HG03354 (cell line): ENCODE measurements at regions not wholly inside any gene's neighbourhood (a gene's known extent, or its start where the extent isn't known, plus 50 kb on each side); places are given as distances from the start of the nearest gene placed in this dataset.
A peak's percentile ranks its signal among the peaks of the same experiment; 100 is the strongest.

Experiments used
- ATAC-seq: cut with Tn5 transposase; IDR thresholded peaks from one replicate; pipeline ENCODE4 v1.9.1; 2021; ENCODE audit warnings: mild to moderate bottlenecking; ENCODE audit not compliant: unreplicated experiment, poor library complexity, severe bottlenecking

DNA sequence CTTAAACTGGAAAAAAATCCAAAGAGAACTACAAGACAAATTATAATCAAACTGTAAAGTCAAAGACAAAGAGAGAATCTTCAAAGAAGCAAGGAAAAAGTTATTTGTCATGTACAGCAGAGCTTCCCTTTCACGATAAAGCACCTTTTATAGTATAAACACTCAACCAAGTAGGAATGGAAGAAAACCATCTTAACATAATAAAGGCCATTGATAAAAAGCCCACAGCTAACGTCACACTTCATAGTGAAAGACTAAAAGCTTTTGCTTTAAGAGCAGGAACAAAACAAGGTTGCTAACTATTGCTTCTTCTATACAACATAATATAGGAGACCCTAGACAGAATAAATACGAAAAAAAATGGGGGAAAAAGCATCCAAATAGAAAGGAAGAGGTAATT is 595.7 kb upstream of the POU3F4 start:
- ATAC-seq: no peak

DNA sequence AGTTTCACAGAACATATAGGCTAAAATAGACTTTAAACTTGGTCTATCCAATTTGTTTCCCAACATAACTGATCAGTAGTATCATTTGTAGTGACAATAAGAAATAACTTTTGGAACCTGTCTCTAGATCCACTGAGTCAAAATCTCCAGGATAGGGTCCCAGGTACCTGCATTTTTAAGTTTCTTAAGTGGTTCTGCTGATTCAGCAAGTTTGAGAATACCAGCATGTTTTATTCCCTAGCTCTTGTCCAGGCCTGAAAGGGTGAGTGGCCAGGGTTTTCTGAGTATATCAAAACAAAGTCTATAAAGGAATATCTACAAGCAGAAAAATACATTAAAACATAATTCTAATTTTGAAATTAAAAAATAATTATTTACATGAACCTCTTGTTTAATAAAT is 573.1 kb upstream of the POU3F4 start:
- ATAC-seq: no peak

DNA sequence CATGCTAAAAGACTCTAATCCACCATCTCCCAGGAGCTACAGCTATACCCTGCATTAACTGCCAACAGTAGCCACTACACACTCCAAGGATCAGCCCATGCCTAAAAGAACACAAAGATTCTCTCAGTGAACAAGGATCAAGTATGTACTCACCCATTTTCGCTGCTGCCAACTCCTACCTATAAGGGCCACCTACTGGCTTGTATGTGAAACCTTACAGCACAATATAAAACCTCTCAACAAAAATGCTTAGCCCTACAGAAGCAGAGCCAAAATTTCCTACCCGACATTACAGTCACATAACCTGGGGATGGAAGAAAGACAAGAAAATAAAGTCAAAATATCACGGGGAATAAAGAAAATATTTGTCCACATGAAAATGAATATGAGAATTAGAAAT is 562.8 kb upstream of the POU3F4 start:
- no peak for ATAC-seq

DNA sequence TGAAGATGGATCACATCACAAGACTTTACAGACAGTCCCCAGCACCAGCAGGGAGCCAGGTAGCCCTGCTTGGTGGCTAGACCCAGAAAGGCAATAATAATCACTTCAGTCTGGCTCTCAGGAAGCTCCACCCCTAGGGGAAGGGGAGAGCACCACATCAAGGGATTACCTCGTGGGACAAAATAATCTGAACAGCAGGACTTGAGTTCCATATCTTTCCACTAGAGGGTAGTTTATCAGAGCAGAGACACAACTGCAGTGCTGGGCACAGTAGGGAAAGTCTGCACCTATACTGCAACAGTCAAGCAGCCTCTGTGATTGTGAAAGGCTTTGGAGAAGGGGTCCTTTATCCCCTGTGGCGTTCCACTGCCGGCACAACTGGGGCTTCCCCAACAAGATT is 547.0 kb upstream of the POU3F4 start:
- ATAC-seq: no peak

DNA sequence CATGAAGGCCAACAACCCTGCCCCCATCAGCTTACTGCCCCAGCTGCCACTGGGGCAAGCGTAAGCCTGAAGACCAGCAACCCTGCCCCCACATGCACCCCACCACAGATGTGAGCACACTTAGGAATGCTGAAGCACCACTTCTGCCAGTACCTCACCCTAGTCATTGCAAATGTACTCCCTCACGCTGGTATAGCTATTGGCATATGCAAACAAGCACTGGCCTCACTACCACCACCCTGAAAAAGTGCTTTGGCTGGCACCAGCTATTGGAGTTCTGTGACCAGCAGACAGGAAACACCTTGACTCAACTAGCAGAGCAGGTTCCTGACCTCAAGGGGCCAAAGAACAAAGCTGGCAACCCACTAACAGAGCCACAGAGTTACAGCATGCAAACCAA is 534.4 kb upstream of the POU3F4 start:
- no peak for ATAC-seq

DNA sequence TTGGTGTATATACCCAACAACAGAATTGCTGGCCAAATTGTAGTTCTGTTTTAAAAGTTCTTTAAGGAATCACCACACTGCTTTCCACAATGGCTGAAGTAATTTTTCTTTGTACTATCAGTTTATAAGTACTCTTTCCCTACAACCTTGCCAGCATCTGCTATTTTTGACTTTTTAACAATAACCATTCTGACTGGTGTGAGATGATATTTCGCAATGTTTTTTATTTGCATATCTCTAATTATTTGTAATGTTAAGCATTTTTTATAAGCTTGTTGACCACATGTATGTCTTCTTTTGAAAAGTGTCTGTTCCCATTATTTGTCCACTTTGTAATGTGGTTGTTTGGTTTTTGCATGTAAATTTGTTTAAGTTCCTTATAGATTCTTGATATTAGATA is 509.9 kb upstream of the POU3F4 start:
- no peak for ATAC-seq

DNA sequence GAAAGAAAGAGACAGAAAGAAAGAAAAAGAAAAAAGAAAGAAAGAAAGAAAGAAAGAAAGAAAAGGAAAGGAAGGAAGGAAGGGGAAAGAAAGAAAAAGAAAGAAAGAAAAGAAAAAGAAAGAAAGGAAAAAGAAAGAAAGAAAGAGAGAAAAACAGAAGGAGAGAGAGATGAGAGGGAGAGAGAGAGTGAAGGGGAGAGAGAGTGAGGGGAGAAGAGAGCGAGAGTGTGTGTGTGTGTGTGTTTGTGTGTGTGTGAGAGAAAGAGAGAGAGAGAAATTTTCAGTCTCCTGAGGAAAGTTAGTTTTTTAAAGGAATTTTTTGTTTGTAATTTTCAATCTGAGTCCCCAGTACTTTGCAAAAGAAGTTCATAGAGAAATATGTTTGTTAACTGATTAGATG is 504.1 kb upstream of the POU3F4 start:
- no peak for ATAC-seq

DNA sequence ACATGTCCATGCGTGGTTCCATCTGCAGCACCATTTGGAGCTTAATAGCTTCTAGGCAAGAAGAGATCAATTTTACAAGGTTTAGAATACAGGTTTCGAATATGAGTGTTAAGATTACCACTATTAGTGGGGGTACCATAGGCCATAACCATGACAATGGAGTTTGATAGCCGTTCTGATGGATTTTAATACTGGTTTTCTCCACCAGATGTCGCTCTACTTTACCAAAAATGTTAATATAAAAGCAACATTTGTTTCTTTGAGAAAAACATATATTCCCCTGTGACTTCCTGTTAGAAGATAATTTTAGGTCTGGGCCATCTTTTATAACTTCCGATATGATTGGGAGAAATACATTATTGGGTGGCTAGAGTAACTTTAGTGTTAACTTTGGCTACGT is 499.7 kb upstream of the POU3F4 start:
- peak; percentile 50 for ATAC-seq

DNA sequence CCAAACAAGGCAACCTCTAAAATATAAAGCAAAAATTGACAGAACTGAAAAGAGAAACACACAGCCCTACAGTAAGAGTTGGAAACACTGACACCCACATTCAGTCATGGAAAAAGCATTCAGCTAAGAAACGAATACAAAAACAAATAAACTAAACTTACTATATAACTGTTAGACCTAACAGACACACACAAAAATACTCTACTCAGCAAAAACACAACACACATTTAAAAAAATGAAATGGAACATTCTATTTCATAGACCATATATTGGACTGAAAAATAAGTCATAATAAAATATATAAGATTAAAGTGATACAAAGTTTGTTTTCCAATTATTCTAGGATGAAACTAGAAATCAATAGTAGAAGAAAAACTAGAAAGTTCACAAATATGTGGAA is 488.8 kb upstream of the POU3F4 start:
- ATAC-seq: no peak

DNA sequence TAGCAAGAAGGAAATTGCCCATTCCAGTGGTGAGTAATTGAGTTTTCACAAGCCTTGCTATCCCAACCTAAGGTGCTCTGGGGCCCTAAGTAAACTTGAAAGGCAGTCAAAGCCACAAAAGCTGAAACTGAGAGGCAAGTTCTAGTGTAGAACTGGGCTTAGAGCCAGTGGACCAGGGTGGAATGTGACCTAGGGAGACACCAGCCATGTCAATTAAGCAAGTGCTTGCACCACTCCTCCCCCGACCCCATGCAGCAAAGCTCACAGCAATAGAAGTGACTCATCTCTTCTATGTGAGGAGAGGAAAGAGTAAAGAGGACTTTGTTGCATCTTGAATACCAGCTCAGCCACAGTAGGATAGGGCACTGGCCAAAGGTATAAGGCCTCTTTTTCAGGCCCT is 486.1 kb upstream of the POU3F4 start:
- ATAC-seq: no peak
